Left lung (tissue), 4 donors: ENCODE measurements at regions not wholly inside any gene's neighbourhood (a gene's known extent, or its start where the extent isn't known, plus 50 kb on each side); places are given as distances from the start of the nearest gene placed in this dataset.

Source experiments
- ATAC-seq: fragments of 200-7000 bp; cut with Tn5 transposase; one replicate; pipeline ENCODE4 v1.9.1; 2020; ENCODE audit warnings: moderate library complexity
- DNase-seq, 4 donors: peaks; one replicate each; pipeline ENCODE4 v3.0.0-alpha.2; 2013 to 2020
- H3K27ac ChIP-seq, 2 donors: fragments of 200-600 bp; sonication (generic) in 1 of 2; one replicate each; pipeline versions ENCODE4 v1.5.0 to v1.8.0; 2020 to 2021
- H3K27me3 ChIP-seq, 2 donors: fragments of 200-600 bp; sonication (generic) in 1 of 2; one replicate each; pipeline versions ENCODE4 v1.5.0 to v1.8.0; 2020 to 2021
- H3K36me3 ChIP-seq, 2 donors: fragments of 200-600 bp; sonication (generic) in 1 of 2; one replicate each; pipeline versions ENCODE4 v1.5.0 to v1.8.0; 2020 to 2021
- H3K4me1 ChIP-seq, 2 donors: fragments of 200-600 bp; one replicate each; pipeline ENCODE4 v1.8.0; 2021
- H3K4me3 ChIP-seq, 2 donors: fragments of 200-600 bp; sonication (generic) in 1 of 2; one replicate each; pipeline versions ENCODE4 v1.5.0 to v1.8.0; 2020 to 2021; ENCODE audit warnings: mild to moderate bottlenecking in 1 of 2
- H3K9me3 ChIP-seq, 2 donors: fragments of 200-600 bp; sonication (generic) in 1 of 2; one replicate each; pipeline versions ENCODE4 v1.5.0 to v1.8.0; 2020 to 2021
- intact Hi-C, 2 donors: fragments of 100-400 bp; cut with DNase I; formaldehyde crosslinking; loops; one replicate each; pipeline versions ENCODE4 v1.11.2 to v1.14.2; 2022
- TF ChIP-seq, protein P1 (sequence below), 2 donors: fragments of 200-600 bp; sonication (generic) in 1 of 2; IDR thresholded peaks; one replicate each; pipeline versions ENCODE4 v1.5.0 to v1.8.0; 2021; ENCODE audit warnings: antibody characterized with exemption in 2 of 2
- donor health status: DM: no; HTN: yes; CAD: no.
- donor health status: DM: no; HTN: no; CAD: no.

DNA sequence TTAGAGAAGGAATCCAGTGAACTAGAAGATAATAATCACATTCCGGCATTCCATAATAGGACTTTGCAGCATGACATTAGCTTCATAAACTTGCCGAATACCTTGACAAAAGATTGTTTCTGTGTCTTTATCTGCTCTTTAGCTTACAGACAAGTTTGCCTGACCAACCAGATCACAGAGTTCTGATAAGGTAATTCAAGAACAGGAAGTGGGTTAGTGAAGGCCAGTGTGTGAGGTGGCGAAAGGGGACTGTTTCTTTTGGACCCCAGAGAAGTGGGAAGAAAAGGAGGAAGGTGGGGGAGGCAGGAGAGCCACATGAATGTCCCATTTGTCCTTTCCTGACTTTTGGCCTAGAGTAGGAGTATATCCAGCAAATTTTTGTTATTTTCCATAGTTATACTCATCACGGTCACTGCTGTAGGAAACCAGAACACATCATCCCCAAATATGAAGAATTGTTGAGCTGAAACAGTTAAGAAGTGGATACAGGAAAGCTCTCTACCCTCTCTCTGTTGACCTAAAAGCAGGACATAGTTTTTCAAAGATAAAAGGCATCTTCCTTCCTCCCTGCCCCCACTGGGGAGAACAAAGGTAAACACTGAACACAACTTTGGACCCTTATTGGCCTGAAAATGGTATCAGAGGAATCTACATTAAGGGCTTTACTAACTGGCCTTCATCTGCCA is 72.4 kb upstream of the TNFAIP3 start:
- H3K27ac ChIP-seq, result no peak overlapping the region

GRCh38 chr6:137795501-137795900 is 71.6 kb upstream of the TNFAIP3 start:
- no peaks in the 10 kb centered on the region for H3K27me3 ChIP-seq
- TF ChIP-seq, protein P1, sequence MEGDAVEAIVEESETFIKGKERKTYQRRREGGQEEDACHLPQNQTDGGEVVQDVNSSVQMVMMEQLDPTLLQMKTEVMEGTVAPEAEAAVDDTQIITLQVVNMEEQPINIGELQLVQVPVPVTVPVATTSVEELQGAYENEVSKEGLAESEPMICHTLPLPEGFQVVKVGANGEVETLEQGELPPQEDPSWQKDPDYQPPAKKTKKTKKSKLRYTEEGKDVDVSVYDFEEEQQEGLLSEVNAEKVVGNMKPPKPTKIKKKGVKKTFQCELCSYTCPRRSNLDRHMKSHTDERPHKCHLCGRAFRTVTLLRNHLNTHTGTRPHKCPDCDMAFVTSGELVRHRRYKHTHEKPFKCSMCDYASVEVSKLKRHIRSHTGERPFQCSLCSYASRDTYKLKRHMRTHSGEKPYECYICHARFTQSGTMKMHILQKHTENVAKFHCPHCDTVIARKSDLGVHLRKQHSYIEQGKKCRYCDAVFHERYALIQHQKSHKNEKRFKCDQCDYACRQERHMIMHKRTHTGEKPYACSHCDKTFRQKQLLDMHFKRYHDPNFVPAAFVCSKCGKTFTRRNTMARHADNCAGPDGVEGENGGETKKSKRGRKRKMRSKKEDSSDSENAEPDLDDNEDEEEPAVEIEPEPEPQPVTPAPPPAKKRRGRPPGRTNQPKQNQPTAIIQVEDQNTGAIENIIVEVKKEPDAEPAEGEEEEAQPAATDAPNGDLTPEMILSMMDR (IDR thresholded peaks at IDR 0.05), result no peak
- DNase-seq, result no peak
- no peak overlapping the region for H3K4me3 ChIP-seq
- no peak for ATAC-seq
- intact Hi-C loops, result no loop called here
- H3K4me1 ChIP-seq, result peaks cover 9 to 36% of the 10 kb centered on the region in 2 donors
- no peaks in the 10 kb centered on the region for H3K9me3 ChIP-seq
- H3K36me3 ChIP-seq, result no peaks in the 10 kb centered on the region
- no peak overlapping the region for H3K27ac ChIP-seq

More for the DNA sequence above, 72.4 kb upstream of the TNFAIP3 start:
- ATAC-seq (no peak), DNase-seq (no peak)
- TF ChIP-seq, protein P1 (IDR thresholded peaks at IDR 0.05), result no peak
- no peaks in the 10 kb centered on the region for H3K27me3 ChIP-seq
- no peak overlapping the region for H3K4me3 ChIP-seq
- no peaks in the 10 kb centered on the region for H3K9me3 ChIP-seq
- no peaks in the 10 kb centered on the region for H3K36me3 ChIP-seq
- intact Hi-C loops, result no loop called here
- H3K4me1 ChIP-seq, result peaks cover 9 to 31% of the 10 kb centered on the region in 2 donors

DNA sequence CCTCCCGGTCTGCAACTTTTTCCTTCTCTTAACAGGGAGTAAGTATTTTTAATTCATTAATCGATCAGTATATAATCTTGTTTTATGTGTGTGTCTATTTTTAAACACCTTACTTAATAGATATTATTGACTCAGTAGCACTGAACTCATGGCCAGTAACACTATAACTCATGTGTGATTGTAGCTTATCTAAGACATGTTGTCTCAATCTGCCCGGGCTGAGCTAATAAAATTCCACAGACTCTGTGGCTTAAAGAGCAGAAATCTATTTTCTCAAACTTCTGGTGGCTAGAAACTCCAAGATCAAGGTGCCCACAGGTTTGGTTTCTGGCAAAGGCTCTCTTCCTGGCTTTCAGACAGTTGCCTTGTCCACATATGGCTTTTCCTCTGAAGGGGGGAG is 68.8 kb upstream of the TNFAIP3 start:
- Histone ChIP-seq H3K27ac (no peak overlapping the region), H3K27me3 (no peaks in the 10 kb centered on the region), H3K9me3 (no peaks in the 10 kb centered on the region), H3K4me1 (peaks cover 0 to 20% of the 10 kb centered on the region in 2 donors), H3K36me3 (no peaks in the 10 kb centered on the region), H3K4me3 (no peak overlapping the region)
- intact Hi-C loops, result no loop called here
- ATAC-seq (no peak), DNase-seq (no peak)
- TF ChIP-seq, protein P1 (IDR thresholded peaks at IDR 0.05), result no peak

GRCh38 chr6:137798846-137799245 is 68.2 kb upstream of the TNFAIP3 start:
- Histone ChIP-seq H3K36me3 (no peaks in the 10 kb centered on the region), H3K4me3 (no peak overlapping the region), H3K27ac (no peak overlapping the region), H3K4me1 (peaks cover 0 to 20% of the 10 kb centered on the region in 2 donors), H3K9me3 (no peaks in the 10 kb centered on the region), H3K27me3 (no peaks in the 10 kb centered on the region)
- ATAC-seq (no peak), DNase-seq (no peak)
- TF ChIP-seq, protein P1 (IDR thresholded peaks at IDR 0.05), result no peak
- intact Hi-C loops, result no loop called here

DNA sequence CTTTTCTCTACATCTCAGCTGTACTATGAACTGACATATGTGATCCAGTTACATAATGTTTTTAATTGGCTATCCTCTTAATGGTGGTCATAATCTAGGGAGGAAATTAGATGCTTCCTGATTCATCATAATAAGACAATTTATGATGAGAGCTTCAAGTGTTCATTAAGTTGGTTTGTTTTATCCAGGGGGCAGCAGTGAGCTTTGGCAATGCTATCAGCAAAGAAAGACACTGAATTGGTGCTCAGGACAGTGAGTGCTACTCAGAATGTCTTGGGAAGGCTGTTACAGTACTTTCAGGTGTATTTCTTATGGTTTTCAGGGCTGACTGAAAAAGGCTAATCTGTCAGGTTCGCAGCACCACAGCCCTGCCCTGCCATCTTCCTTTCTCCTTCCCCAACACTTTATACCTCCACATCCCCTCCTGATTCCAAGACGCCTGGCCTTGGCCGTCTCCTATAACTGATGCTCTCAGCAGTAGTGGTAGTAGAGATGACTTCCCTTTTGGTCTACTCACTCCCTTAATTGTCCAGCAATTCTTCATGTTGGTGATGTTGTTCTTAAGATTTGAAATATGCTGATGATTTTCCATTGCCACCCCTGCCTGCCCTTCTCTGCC is 67.0 kb upstream of the TNFAIP3 start:
- TF ChIP-seq, protein P1 (IDR thresholded peaks at IDR 0.05), result peak; percentile 20 to 37
- ATAC-seq, result peak; percentile 84
- H3K27ac ChIP-seq, result no peak overlapping the region
- H3K27me3 ChIP-seq, result no peaks in the 10 kb centered on the region
- H3K4me3 ChIP-seq, result no peak overlapping the region
- no peaks in the 10 kb centered on the region for H3K36me3 ChIP-seq
- no peak for DNase-seq
- peaks cover 0 to 20% of the 10 kb centered on the region in 2 donors for H3K4me1 ChIP-seq
- no peaks in the 10 kb centered on the region for H3K9me3 ChIP-seq
- intact Hi-C loops, result no loop called here
